Activated CD8-positive, alpha-beta T cell treated with anti-CD3 and anti-CD28 coated beads, Interleukin-2, amount 10 ng/mL, durations not matched to agents 7 days and 5 days (primary cell): ENCODE measurements at regions not wholly inside any gene's neighbourhood (a gene's known extent, or its start where the extent isn't known, plus 50 kb on each side); places are given as distances from the start of the nearest gene placed in this dataset.
"Not testable (repeated sequence)": the region's sequence is repeated elsewhere in the genome, so short reads cannot be mapped to it uniquely, and the experiment has no call there.

Source experiments
- ATAC-seq: fragments of 150-1000 bp; cut with Tn5 transposase; one replicate; pipeline ENCODE4 v1.10.0; 2021; ENCODE audit warnings: moderate library complexity
- CTCF ChIA-PET: fragments of 350-600 bp; sonication (Branson Sonifier 250); formaldehyde crosslinking; loops from one replicate; lab custom pipeline; 2021; ENCODE audit warnings: antibody characterized with exemption; lab: Charles Lee
- POLR2A ChIA-PET: fragments of 350-600 bp; sonication (Branson Sonifier 250); formaldehyde crosslinking; loops from one replicate; lab custom pipeline; 2021; ENCODE audit warnings: antibody characterized with exemption; lab: Charles Lee
- DNase-seq: peaks from one replicate; pipeline ENCODE4 v3.0.0-alpha.2; 2020
- H3K27ac Mint-ChIP-seq: one replicate; pipeline ENCODE4 v1.8.0; 2021; ENCODE audit warnings: mild to moderate bottlenecking, mixed read lengths
- H3K27me3 Mint-ChIP-seq: one replicate; pipeline ENCODE4 v1.8.0; 2021; ENCODE audit warnings: low read depth, mixed read lengths
- H3K36me3 Mint-ChIP-seq: one replicate; pipeline ENCODE4 v1.8.0; 2021; ENCODE audit warnings: low read depth, mixed read lengths
- H3K4me1 Mint-ChIP-seq: one replicate; pipeline ENCODE4 v1.8.0; 2021; ENCODE audit warnings: low read depth, mixed read lengths
- H3K4me3 Mint-ChIP-seq: one replicate; pipeline ENCODE4 v1.8.0; 2021; ENCODE audit warnings: mild to moderate bottlenecking, mixed read lengths
- H3K9me3 Mint-ChIP-seq: one replicate; pipeline ENCODE4 v1.8.0; 2022; ENCODE audit warnings: mixed read lengths; ENCODE audit not compliant: insufficient read depth

GRCh38 chr5:104080646-104081175, 518.1 kb upstream of the NUDT12 start:
- ATAC-seq (no peak), DNase-seq (no peak)
- Mint-ChIP-seq H3K36me3 (no peaks in the 10 kb centered on the region), H3K4me3 (no peak overlapping the region), H3K27ac (no peak overlapping the region), H3K4me1 (no peaks in the 10 kb centered on the region), H3K9me3 (peaks cover 8% of the 10 kb centered on the region), H3K27me3 (no peaks in the 10 kb centered on the region)
- ChIA-PET POLR2A (no interaction called here), CTCF (no interaction called here)

GRCh38 chr5:104079861-104080645, 517.5 kb upstream of the NUDT12 start:
- H3K27me3 Mint-ChIP-seq, POLR2A ChIA-PET, H3K9me3 Mint-ChIP-seq: not testable (repeated sequence)

GRCh38 chr5:104071887-104072286, 509.3 kb upstream of the NUDT12 start:
- Mint-ChIP-seq H3K27me3 (no peaks in the 10 kb centered on the region), H3K4me3 (no peak overlapping the region), H3K9me3 (peaks cover 9% of the 10 kb centered on the region), H3K4me1 (no peaks in the 10 kb centered on the region), H3K27ac (no peak overlapping the region), H3K36me3 (no peaks in the 10 kb centered on the region)
- no peak for ATAC-seq
- POLR2A ChIA-PET = no interaction called here
- CTCF ChIA-PET = no interaction called here
- DNase-seq = no peak

More at GRCh38 chr5:104079861-104080645, 517.5 kb upstream of the NUDT12 start:
- DNase-seq, ATAC-seq, H3K4me1 Mint-ChIP-seq, H3K4me3 Mint-ChIP-seq, H3K36me3 Mint-ChIP-seq, CTCF ChIA-PET, H3K27ac Mint-ChIP-seq: not testable (repeated sequence)

- H3K36me3 Mint-ChIP-seq = no peaks in the 10 kb centered on the region
Observed at GRCh38 chr5:104062621-104063377, 500.2 kb upstream of the NUDT12 start.

GRCh38 chr5:104061707-104062106, 499.1 kb upstream of the NUDT12 start:
- POLR2A ChIA-PET = no interaction called here
- DNase-seq (no peak), ATAC-seq (no peak)
- peaks cover 7% of the 10 kb centered on the region for H3K9me3 Mint-ChIP-seq
- no peak overlapping the region for H3K4me3 Mint-ChIP-seq
- no peak overlapping the region for H3K27ac Mint-ChIP-seq
- H3K36me3 Mint-ChIP-seq = no peaks in the 10 kb centered on the region
- no peaks in the 10 kb centered on the region for H3K4me1 Mint-ChIP-seq
- no peaks in the 10 kb centered on the region for H3K27me3 Mint-ChIP-seq
- CTCF ChIA-PET = no interaction called here

More at GRCh38 chr5:104062621-104063377, 500.2 kb upstream of the NUDT12 start:
- no peak overlapping the region for H3K4me3 Mint-ChIP-seq
- ChIA-PET CTCF (no interaction called here), POLR2A (no interaction called here)
- no peaks in the 10 kb centered on the region for H3K4me1 Mint-ChIP-seq
- ATAC-seq (no peak), DNase-seq (no peak)
- H3K27ac Mint-ChIP-seq = no peak overlapping the region
- no peaks in the 10 kb centered on the region for H3K27me3 Mint-ChIP-seq
- H3K9me3 Mint-ChIP-seq = peaks cover 7% of the 10 kb centered on the region

- H3K36me3 Mint-ChIP-seq = no peaks in the 10 kb centered on the region
- no peak for DNase-seq
- POLR2A ChIA-PET = no interaction called here
- CTCF ChIA-PET = no interaction called here
- no peak overlapping the region for H3K27ac Mint-ChIP-seq
- no peaks in the 10 kb centered on the region for H3K27me3 Mint-ChIP-seq
- H3K4me1 Mint-ChIP-seq = no peaks in the 10 kb centered on the region
- no peaks in the 10 kb centered on the region for H3K9me3 Mint-ChIP-seq
- ATAC-seq = no peak
- no peak overlapping the region for H3K4me3 Mint-ChIP-seq
Observed at GRCh38 chr5:104053353-104053649, 490.7 kb upstream of the NUDT12 start.

- ATAC-seq (no peak), DNase-seq (no peak)
- H3K27me3 Mint-ChIP-seq = no peaks in the 10 kb centered on the region
- no peak overlapping the region for H3K27ac Mint-ChIP-seq
- no peak overlapping the region for H3K4me3 Mint-ChIP-seq
- ChIA-PET CTCF (no interaction called here), POLR2A (no interaction called here)
- no peaks in the 10 kb centered on the region for H3K36me3 Mint-ChIP-seq
- H3K4me1 Mint-ChIP-seq = no peaks in the 10 kb centered on the region
- no peaks in the 10 kb centered on the region for H3K9me3 Mint-ChIP-seq
Observed at GRCh38 chr5:104052558-104053352, 490.2 kb upstream of the NUDT12 start.

- ChIA-PET CTCF (no interaction called here), POLR2A (no interaction called here)
- H3K4me1 Mint-ChIP-seq = no peaks in the 10 kb centered on the region
- no peak overlapping the region for H3K4me3 Mint-ChIP-seq
- no peaks in the 10 kb centered on the region for H3K36me3 Mint-ChIP-seq
- no peaks in the 10 kb centered on the region for H3K27me3 Mint-ChIP-seq
- ATAC-seq = no peak
- H3K27ac Mint-ChIP-seq = no peak overlapping the region
- H3K9me3 Mint-ChIP-seq = no peaks in the 10 kb centered on the region
- DNase-seq = no peak
Observed at GRCh38 chr5:104050436-104050835, 487.8 kb upstream of the NUDT12 start.

GRCh38 chr5:104049752-104050151, 487.2 kb upstream of the NUDT12 start:
- H3K4me1 Mint-ChIP-seq = no peaks in the 10 kb centered on the region
- ChIA-PET POLR2A (no interaction called here), CTCF (no interaction called here)

GRCh38 chr5:104048231-104048630, 485.6 kb upstream of the NUDT12 start:
- H3K27ac Mint-ChIP-seq = no peak overlapping the region
- H3K36me3 Mint-ChIP-seq = no peaks in the 10 kb centered on the region
- ChIA-PET POLR2A (no interaction called here), CTCF (no interaction called here)
- H3K4me1 Mint-ChIP-seq = no peaks in the 10 kb centered on the region
- ATAC-seq (no peak), DNase-seq (no peak)
- no peaks in the 10 kb centered on the region for H3K27me3 Mint-ChIP-seq
- no peaks in the 10 kb centered on the region for H3K9me3 Mint-ChIP-seq
- no peak overlapping the region for H3K4me3 Mint-ChIP-seq

More at GRCh38 chr5:104049752-104050151, 487.2 kb upstream of the NUDT12 start:
- Mint-ChIP-seq H3K4me3 (no peak overlapping the region), H3K9me3 (no peaks in the 10 kb centered on the region), H3K27ac (no peak overlapping the region), H3K27me3 (no peaks in the 10 kb centered on the region), H3K36me3 (no peaks in the 10 kb centered on the region)
- ATAC-seq (no peak), DNase-seq (no peak)

GRCh38 chr5:104045987-104046386, 483.4 kb upstream of the NUDT12 start:
- H3K27ac Mint-ChIP-seq = no peak overlapping the region
- H3K9me3 Mint-ChIP-seq = no peaks in the 10 kb centered on the region
- DNase-seq = no peak
- H3K27me3 Mint-ChIP-seq = no peaks in the 10 kb centered on the region
- POLR2A ChIA-PET = no interaction called here
- ATAC-seq = no peak
- CTCF ChIA-PET = no interaction called here
- H3K4me3 Mint-ChIP-seq = no peak overlapping the region
- no peaks in the 10 kb centered on the region for H3K4me1 Mint-ChIP-seq
- H3K36me3 Mint-ChIP-seq = no peaks in the 10 kb centered on the region

- H3K4me1 Mint-ChIP-seq, H3K27me3 Mint-ChIP-seq, ATAC-seq, CTCF ChIA-PET, POLR2A ChIA-PET, H3K4me3 Mint-ChIP-seq, H3K36me3 Mint-ChIP-seq, DNase-seq, H3K9me3 Mint-ChIP-seq, H3K27ac Mint-ChIP-seq: not testable (repeated sequence)
Observed at GRCh38 chr5:104039871-104040270, 477.3 kb upstream of the NUDT12 start.
